ENCODE measurements at regions not wholly inside any gene's neighbourhood (a gene's known extent, or its start where the extent isn't known, plus 50 kb on each side); places are given as distances from the start of the nearest gene placed in this dataset.
"Not testable (repeated sequence)": the region's sequence is repeated elsewhere in the genome, so short reads cannot be mapped to it uniquely, and the experiment has no call there.

GRCh38 chr14:85895603-85896002, 365.7 kb downstream of the FLRT2 start:
- no peak for DNase-seq (ENCODE audit: low read depth)

- DNase-seq (ENCODE audit: low read depth): no peak
Observed at GRCh38 chr14:85892251-85892650, 362.3 kb downstream of the FLRT2 start.

- DNase-seq (ENCODE audit: low read depth): no peak
Observed at GRCh38 chr14:85883966-85884365, 354.0 kb downstream of the FLRT2 start.

- no peak for DNase-seq (ENCODE audit: low read depth)
Observed at GRCh38 chr14:85883101-85883500, 353.2 kb downstream of the FLRT2 start.

GRCh38 chr14:85881935-85882334, 352.0 kb downstream of the FLRT2 start:
- no peak for DNase-seq (ENCODE audit: low read depth)

- no peak for DNase-seq (ENCODE audit: low read depth)
Observed at GRCh38 chr14:85878874-85879273, 348.9 kb downstream of the FLRT2 start.

GRCh38 chr14:85873006-85873405, 343.1 kb downstream of the FLRT2 start:
- DNase-seq (ENCODE audit: low read depth): no peak

GRCh38 chr14:85867450-85867849, 337.5 kb downstream of the FLRT2 start:
- no peak for DNase-seq (ENCODE audit: low read depth)

GRCh38 chr14:85865701-85866100, 335.8 kb downstream of the FLRT2 start:
- no peak for DNase-seq (ENCODE audit: low read depth)

- DNase-seq (ENCODE audit: low read depth): no peak
Observed at GRCh38 chr14:85858634-85859033, 328.7 kb downstream of the FLRT2 start.

- no peak for DNase-seq (ENCODE audit: low read depth)
Observed at GRCh38 chr14:85856430-85856829, 326.5 kb downstream of the FLRT2 start.

- no peak for DNase-seq (ENCODE audit: low read depth)
Observed at GRCh38 chr14:85853996-85854526, 324.1 kb downstream of the FLRT2 start.

GRCh38 chr14:85852906-85853305, 323.0 kb downstream of the FLRT2 start:
- no peak for DNase-seq (ENCODE audit: low read depth)

GRCh38 chr14:85852123-85852522, 322.2 kb downstream of the FLRT2 start:
- not testable (repeated sequence) for DNase-seq (ENCODE audit: low read depth)

GRCh38 chr14:85830549-85830948, 300.6 kb downstream of the FLRT2 start:
- not testable (repeated sequence) for DNase-seq (ENCODE audit: low read depth)

GRCh38 chr14:85829601-85830000, 299.7 kb downstream of the FLRT2 start:
- DNase-seq (ENCODE audit: low read depth): not testable (repeated sequence)

GRCh38 chr14:85824526-85824925, 294.6 kb downstream of the FLRT2 start:
- no peak for DNase-seq (ENCODE audit: low read depth)

GRCh38 chr14:85822236-85822635, 292.3 kb downstream of the FLRT2 start:
- DNase-seq (ENCODE audit: low read depth): no peak

- no peak for DNase-seq (ENCODE audit: low read depth)
Observed at GRCh38 chr14:85817430-85817829, 287.5 kb downstream of the FLRT2 start.

- DNase-seq (ENCODE audit: low read depth): no peak
Observed at GRCh38 chr14:85813040-85813439, 283.1 kb downstream of the FLRT2 start.

- DNase-seq (ENCODE audit: low read depth): no peak
Observed at GRCh38 chr14:85811340-85811739, 281.4 kb downstream of the FLRT2 start.

GRCh38 chr14:85799668-85800067, 269.7 kb downstream of the FLRT2 start:
- no peak for DNase-seq (ENCODE audit: low read depth)

GRCh38 chr14:85798856-85799255, 268.9 kb downstream of the FLRT2 start:
- DNase-seq (ENCODE audit: low read depth): no peak

GRCh38 chr14:85793533-85793932, 263.6 kb downstream of the FLRT2 start:
- no peak for DNase-seq (ENCODE audit: low read depth)

GRCh38 chr14:85789506-85789905, 259.6 kb downstream of the FLRT2 start:
- no peak for DNase-seq (ENCODE audit: low read depth)

All from T follicular helper cell (primary cell).